ENCODE measurements at regions not wholly inside any gene's neighbourhood (a gene's known extent, or its start where the extent isn't known, plus 50 kb on each side); places are given as distances from the start of the nearest gene placed in this dataset.
"Not testable (repeated sequence)": the region's sequence is repeated elsewhere in the genome, so short reads cannot be mapped to it uniquely, and the experiment has no call there.

DNA sequence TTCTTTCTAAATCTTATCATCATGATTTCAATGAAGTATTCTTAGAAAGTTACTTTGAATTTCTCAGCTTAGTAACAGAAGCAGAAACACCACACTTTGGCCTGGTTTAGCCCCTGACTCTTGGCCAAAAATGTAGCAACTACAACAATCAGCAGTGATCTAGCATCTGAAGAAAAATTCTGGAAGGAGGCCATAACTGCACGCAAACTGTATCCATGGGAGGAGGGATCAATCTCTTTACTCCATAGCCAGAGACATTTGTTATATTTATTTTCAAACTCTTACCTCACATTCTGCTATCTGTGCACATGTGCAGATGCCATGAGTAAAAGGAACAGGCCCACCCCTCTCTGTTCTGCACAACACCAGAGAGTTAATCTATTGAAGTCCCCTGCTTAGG lies 251.0 kb upstream of the P2RY1 start:
- DNase-seq = no peak

DNA sequence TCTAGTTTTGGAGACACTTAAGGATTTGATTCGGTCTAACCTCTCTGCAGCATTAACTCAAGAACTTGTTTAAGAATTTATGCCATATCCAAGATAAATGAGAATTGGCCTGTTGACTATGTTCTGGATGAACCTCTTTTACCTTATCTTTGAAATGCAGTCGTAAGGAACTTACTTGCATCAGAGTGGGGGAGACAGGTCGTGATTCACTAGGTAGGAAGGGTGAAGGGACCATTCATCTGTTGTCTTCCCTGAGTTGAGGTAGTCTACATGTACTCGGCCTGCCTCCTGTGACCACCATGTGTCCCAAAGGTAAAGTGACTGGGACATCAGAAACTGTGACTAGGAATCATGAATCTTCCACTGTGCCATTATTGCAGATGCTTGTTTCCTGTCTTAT lies 248.0 kb upstream of the P2RY1 start:
- no peak for DNase-seq

DNA sequence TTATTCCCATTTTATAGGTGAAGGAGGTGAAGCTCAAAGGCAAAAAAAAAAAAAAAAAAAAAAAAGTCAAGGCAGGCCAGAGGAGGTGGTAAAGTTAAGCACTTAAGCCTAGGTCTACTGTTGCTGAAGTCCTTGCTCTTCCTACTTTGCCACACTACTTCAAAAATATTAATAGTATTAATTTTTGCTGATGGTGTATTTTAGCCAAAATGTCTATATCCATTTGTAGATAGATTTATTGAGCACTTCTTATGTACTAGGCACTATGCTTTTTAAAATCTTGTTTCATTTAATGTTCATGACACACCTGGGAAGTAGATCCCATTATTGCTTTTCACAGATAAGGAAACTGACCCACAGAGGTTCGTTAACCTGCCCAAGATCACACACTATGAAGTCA lies 247.1 kb upstream of the P2RY1 start:
- DNase-seq = no peak

DNA sequence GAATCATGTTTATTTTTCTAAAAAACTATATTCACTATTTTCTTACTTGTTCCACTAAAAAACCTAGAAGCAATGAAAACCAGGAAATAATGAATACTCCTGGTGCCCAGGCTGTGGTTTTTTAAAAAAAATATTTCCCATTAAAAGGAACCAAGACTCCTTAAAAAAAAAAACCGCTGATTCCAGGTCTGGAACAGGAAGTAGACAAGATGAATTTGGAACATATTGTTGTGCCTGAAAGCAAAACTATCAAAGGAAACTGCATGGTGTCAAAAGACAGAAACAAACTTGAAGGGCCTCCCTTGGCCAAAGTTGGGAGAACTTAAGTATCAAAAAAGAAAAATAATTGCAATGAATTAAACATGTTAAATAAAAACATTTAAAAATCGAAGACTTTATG lies 245.3 kb upstream of the P2RY1 start:
- no peak for DNase-seq

DNA sequence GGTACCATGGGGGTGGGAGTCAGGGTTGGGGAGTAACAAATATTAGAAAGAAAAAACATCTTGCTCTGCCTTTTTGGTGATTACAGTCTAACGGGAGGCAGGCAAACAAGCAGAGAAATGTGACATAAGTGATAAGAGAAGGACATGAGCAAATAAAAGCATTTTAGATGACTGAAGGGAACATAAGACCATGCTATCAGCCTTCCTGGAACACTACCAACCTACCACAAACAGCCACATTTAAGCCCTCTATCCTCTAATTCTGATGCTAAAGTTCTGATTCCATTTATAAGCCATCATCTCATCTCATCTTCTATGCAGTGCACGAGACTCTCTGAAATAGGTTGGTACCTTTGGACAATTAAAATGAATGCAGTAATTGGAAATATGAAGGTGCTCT lies 243.4 kb upstream of the P2RY1 start:
- no peak for DNase-seq

DNA sequence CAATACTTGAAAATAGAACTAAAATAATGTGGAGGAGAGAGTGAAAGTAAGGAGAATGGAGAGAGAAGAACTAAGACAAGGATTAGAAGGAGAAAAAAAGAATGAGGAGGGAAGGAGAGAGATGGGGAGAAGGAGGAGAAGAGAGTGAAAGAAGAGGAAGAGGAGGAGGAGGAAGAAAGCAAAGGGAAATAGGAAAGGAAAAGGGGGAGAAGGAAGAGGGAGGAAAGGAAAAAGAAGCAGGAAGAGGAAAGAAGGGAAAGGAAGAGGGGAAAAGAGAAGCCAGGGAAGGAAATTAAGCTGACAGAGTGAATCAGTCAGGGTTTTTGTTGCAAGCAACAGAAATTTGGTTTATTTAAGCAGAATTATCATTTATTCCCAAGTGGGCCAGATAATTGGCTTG lies 241.7 kb upstream of the P2RY1 start:
- no peak for DNase-seq

DNA sequence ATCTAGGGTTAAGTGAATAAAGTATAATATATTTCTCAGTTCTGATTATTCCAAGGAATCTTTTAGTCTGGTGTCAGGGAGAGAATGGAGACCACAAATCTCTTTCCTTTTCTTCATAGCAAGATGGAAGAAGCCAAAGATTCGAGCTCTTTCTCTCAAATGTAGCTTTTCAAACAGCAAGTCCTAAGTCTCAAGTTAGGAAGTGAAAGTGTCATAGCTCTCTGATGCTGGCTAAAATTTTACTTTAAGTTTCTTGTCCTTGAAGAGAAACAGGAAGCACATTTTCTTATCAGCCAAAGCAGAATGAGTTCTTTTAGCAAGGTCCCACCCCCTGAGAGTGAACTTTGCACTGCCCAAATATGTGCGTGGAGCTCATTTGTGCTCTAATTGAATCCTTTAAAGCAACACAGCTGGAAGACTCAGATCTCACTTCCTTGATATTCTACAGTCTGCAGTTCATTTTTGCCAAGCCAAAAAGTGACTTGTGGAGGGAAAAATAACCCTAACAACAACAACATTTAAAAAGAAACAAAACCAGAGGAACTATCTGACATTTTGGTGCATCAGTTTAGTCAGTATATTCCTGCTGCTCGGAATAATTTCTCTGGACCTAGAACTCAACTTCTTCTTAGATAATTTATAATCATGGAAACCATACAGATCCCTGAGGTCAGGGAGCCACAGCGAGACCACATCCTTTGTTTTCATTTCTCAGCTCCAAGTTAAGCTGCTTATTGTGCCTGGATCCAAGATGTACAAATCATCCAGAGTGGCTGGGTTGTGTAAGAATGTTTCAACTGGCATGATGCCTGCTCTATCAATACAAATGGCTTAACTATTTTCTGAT lies 238.7 kb upstream of the P2RY1 start:
- DNase-seq = peak; percentile 15 to 37

DNA sequence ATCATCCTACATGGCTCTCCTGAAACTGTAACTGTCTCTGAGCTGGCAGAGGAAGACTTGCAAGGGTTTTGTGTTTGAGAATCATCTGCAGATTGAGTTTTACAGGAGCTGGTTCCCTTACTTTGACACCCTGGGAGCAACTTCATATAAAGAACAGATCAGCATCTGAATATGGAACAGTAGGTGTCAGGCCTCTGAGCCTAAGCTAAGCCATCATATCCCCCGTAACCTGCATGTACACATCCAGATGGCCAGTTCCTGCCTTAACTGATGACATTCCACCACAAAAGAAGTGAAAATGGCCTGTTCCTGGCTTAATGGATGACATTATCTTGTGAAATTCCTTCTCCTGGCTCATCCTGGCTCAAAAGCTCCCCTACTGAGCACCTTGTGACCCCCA lies 238.1 kb upstream of the P2RY1 start:
- not testable (repeated sequence) for DNase-seq

DNA sequence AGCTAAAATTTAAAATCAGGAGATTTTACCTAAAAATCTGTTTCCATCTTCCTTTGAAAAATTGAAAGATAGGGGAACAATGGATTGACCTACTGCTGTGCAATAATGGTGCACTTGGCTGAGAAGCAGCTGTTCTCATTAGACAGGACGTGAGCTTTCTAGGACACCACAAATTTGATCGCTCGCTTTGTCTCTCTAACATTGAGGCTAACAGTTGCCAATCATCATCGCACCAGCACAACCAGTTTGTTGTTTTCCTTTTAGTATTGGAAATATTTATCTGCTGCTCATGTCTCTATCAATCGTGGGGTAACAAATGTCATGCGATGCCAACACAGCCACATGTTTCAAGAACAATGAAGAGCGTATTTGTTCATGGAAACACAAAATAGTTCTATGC lies 228.8 kb upstream of the P2RY1 start:
- no peak for DNase-seq

DNA sequence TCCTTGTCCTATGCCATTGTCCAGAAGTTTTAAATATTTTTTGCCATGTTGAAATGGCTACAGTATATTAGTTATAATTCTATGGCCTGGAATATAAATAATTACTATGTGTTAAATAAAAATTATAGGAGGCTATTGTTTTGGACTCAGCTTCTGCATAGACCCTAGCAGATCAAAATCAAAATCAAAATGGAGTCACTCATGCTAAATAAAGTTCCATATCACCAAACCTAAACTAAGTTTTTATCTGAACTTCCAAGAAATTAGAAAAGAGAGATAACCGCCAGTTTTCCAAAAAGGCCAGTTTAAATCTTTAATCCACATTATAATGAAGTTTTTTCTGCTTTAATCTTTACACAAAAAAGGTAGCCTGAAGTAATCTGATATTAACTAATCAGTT lies 227.8 kb upstream of the P2RY1 start:
- DNase-seq = no peak

DNA sequence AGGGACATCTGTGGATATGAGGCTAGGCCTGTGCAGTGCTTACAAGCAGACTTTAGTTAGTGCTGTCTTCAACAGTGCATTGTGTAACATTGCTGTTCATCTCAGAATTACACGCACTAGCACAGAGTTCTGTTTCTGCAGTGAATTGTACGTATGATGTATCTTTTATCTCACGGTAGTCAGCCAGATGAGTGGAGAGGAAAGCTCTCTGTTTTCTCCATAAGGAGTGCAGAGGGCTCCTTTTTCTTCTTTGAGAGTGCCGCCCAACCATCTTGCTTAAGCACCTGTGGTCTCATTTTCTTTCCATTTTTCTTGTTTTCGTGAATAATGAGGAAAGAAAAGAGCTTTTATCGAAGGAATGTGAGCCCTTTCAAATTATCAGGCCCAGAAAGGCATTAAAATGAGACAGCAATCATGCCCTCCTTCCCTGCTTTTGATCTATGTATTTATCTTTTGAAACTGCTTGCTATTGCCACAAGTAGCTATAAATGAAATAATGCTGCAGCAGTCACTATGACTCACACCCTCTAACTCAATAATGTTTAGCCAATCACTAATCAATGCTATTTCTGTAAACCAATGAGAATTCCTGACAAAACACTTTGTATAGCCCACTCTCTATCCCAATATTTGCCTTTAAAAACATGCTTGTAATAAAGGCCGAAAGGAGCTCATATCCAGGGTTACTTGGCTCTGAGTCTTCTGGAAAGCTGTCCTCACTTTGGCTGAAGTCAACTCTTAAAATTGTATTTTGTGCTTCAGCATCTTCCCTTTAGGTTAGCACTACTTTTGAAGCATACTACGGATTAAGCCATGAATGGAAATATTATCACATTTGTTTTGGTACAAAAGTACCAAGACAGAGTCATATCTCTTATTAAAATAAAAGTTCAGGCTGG lies 226.0 kb upstream of the P2RY1 start:
- no peak for DNase-seq

DNA sequence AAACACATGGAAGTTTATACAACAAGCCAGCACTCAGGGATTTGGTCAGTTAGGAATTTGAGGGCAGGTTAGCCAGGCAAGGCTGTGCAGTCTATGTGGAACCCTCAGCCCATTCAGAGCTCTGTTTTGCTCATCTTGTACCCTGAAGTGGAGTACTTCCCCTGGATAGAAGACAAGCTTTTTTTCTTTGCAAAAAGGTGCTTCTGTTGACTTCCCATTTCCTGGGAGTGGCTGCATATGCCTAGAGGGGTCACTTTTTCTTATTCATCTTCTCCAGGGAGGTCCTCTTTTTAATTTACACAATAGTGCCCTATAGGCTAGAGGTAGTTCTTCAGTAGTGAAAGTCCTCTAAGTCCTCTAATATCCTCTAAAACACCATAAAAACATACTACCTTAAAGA lies 225.0 kb upstream of the P2RY1 start:
- DNase-seq = no peak

DNA sequence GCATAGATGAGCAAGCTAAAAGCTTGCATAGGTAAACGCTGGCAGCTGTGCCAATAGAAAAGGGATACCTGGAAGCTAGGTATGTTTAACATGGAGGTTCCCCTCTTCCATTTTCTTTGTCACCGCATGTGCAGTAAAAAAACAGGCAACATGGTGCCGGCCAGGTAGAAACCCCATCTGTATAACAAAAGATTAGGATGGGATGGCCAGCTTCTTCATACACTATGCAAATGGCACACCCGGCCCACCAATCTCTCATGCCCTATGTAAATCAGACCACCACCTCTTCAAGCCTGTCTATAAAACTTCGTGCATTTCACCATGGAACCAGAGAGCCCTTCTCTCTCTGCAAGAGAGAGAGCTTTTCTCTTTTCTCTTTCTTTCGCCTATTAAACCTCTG lies 224.3 kb upstream of the P2RY1 start:
- no peak for DNase-seq

DNA sequence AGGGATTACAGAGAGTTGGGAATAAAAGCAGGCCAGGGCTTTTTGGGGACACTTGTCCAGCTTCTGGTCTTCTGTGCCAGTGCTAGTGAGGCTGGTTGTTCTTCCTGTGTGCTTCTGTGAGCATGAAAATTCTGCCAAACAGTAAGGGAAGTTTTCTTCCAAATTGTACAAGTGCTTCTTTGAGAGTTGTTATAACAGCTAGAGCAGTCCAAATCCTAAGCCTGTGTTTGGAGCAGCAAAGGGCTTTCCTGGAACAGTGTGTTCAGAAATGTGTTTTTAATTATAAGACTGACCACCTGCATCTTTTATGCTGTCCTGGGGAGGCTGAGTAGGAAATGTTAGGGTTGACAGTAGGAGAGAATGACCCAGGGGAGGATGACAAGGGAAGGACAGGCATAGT lies 223.0 kb upstream of the P2RY1 start:
- no peak for DNase-seq

DNA sequence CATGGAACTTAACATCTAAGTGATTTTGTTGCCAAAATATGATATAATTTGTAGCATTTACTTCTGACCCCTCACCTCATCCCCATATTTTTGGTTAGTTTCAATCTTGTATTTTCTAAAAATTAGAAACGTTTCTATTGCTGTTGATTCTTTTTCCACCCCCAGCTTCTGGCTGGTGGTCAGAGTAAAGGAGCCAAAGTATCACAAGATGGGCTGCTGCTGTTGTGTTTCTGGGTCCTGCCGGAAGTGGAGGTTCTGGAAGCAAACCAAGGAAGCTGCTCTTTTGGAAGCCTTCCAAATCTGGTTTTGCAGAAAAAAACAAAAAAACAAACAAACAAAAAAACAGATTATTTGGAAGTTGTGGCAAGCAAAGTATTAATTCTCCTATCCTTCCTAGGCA lies 221.1 kb upstream of the P2RY1 start:
- DNase-seq = no peak

DNA sequence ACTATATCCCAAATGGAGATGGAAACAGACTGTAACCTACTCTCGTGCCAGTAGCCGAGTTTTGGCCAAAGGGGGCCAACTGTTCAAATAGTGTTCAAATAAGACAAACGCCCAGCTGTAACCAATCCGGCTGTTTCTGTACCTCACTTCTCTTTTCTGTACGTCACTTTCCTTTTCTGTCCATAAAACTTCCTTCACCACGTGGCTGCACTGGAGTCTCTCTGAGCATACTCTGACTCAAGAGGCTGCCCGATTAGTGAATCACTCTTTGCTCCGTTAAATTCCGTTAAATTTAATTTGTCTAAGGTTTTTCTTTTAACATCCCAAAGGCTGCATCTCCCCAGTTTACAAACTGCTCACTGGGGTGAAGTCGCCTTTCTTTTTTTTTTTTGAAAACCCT lies 219.2 kb upstream of the P2RY1 start:
- no peak for DNase-seq

DNA sequence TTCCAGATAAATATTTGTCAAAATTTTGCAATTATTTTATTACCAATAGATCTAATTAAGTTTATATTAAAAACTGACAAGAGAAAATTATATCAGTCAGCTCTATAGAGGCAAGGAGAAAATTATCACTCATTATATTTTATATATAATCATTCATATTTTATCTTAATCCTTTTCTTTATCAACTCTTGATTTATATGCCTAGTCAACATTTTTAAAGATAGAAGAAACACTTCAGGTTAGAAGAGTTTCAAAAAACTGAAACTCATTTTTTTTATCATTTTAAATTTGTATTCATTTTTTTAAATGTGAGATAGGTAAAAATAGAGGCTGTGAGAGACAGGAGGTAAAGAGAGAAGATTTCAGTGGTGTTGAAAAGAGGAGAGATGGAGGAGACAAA lies 217.3 kb upstream of the P2RY1 start:
- DNase-seq = no peak

DNA sequence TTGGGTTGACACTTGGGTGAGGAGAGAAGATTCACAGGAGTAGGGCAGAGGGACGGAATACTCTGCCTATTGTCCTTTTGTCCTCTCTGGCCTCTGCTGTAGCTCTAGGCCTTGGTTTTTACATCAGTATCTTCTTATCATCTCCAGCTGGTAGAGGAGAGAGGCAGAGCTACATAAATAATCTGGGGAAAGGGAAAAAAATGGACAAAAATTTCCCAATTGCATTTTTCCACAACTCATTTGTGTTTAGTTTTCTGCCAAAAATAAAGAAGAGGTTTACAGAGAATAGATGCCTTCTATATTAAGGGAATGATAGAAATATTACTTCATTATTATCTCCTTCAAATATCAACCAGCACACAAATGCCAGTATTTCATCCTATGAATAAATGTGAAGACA lies 216.4 kb upstream of the P2RY1 start:
- no peak for DNase-seq

DNA sequence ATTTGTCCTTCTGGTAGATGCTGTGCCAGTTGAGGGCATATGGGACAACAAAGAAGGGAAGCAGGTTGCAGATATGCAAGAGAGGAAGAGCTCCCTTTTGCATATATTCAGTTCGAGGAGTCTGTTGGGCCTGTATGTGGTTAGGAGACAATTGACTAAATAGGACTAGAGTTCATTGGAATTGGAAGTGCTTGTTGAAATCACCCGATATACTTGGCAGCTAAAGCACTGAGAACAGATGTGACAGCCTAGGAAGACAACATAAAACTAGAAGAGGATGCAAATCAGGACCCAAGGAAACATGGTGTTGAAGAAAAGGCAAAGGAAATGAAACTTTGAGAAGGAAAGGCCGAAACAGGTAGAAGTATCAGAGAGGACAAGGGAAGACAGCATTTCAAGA lies 215.2 kb upstream of the P2RY1 start:
- no peak for DNase-seq

DNA sequence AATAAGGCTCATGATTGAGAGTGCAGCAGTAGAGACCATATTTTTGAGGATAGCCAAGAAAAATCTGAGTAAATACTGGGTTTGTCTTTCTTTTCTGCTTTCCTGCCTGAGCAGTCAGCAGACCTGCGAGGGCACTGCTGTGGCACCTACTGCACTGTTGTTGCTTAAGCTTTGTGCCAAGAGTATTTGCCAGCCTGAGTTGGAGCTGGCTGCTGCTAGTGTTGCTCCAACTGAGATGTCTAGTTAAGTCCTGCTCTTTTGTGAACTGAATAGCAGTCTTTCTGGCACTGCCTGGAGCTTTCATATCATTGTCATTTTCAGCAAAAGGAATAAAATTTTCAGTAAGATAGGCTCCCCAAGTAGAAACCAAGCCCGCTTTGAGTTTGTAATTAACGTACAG lies 214.5 kb upstream of the P2RY1 start:
- no peak for DNase-seq

DNA sequence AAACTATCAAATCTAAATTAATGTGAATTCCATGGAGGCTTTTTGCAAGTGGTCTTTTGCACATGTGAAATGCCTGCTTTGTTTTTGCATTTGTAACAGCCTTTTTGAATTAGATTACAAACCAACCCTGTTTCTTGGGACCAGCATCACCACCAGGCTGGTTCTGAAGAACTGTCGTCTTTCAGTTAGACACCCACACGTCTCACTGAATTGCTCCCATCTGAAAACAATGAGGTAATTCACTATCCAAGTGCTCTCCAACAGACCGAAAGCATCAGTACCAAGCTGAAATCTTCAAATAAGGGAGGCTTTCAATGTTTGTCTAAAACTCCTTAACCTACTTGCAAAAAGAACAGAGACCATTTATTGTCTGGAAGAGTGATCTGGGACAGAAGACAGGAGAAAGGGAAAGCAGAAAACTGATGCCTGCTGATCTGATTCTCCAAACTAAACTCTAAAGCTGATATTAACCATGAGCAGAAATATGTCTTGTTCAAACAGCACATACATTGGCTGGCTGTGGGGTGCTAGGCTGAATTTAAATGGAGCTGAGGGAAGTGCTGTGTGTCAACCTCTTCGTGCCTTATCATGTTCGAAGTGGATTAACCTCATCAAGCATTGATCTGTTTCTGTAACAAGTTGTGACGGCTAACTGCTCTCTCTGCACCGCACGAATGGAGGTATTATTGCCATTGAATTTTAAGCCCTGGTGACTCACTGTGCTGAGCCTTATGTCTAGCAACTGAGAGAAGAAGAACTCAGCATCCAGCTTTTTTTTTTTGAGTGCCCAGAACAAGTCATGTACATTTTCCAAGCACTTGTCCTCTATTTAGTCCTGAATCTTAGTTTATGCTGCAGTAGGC lies 213.7 kb upstream of the P2RY1 start:
- no peak for DNase-seq

DNA sequence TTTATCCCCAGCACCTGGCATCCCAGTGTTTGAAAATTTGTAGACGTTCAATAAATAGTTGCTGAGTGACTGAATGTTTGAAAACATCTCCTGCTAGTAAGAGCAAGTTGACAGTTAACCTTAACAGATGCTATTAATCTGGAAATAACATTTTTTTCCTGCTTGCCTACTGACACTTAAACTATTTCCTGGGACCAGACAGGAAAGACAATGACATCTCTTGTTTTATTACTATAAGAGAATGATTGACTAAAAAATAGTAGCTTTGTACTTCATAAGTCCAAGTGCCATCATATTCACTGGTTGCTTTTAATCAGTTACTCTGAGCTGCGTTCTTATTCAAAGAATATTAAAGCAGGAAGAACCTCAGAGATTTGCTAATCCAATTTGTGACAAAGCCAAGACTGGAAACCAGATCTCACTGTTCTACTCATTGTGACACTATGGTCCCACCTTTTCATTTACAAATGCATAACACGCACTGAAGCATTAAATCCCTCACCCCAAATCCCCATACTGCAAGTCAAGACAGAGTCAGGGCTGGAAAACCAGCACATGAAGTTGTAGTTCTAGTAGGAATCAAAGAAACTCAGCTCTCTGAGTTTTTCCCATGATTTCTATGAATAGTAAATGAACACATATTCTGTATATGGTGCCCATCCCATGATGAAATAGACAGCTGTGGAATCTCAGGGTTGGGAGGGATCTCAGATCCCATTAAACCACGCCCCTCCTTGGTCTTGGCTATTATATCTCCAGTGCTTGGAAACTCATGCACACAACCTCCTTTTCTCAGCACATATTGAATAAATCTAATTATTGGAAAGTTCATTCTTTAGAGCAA lies 212.7 kb upstream of the P2RY1 start:
- no peak for DNase-seq
